ENCODE measurements at regions not wholly inside any gene's neighbourhood (a gene's known extent, or its start where the extent isn't known, plus 50 kb on each side); places are given as distances from the start of the nearest gene placed in this dataset.
"Not testable (repeated sequence)": the region's sequence is repeated elsewhere in the genome, so short reads cannot be mapped to it uniquely, and the experiment has no call there.

- DNase-seq = no peak
Measured at GRCh38 chr12:67046062-67046461, 223.1 kb upstream of the CAND1 start.

- DNase-seq = no peak
Measured at GRCh38 chr12:67047634-67048033, 221.5 kb upstream of the CAND1 start.

GRCh38 chr12:67048371-67048770 is 220.8 kb upstream of the CAND1 start:
- DNase-seq = no peak

DNA sequence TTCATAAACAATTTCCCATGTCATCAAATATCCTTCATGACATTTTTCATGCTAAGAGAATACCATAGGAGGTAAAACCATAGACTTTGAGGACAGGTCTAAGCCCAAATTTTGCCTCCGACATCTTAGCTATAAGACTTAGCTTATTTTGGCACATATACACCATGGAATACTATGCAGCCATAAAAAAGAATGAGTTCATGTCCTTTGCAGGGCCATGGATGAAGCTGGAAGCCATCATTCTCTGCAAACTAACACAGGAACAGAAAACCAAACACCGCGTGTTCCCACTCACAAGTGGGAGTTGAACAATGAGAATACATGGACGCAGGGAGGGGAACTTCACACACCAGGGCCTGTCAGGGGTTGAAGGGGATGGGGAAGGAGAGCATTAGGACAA is 220.0 kb upstream of the CAND1 start:
- not testable (repeated sequence) for DNase-seq

- no peak for DNase-seq
Measured at GRCh38 chr12:67052981-67053380, 216.2 kb upstream of the CAND1 start.

DNA sequence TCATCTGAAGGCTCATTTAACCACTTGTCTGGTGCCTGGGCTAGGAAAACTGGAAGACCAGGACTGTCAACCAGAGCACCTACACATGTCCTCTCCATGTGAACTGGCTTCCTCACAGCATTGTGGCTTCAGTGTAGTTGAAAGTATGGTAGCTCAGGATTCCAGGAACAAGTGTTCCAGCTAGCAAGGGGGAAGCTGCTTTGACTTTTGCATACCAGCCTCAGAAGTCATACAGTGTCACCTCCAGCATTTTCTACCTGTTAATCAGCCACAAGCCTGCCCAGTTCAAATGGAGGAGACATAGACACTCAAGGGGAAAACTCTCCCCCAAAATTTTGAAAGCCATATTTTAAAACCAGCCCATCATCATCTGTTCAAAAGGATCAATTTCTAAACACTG is 212.8 kb upstream of the CAND1 start:
- DNase-seq = no peak

DNA sequence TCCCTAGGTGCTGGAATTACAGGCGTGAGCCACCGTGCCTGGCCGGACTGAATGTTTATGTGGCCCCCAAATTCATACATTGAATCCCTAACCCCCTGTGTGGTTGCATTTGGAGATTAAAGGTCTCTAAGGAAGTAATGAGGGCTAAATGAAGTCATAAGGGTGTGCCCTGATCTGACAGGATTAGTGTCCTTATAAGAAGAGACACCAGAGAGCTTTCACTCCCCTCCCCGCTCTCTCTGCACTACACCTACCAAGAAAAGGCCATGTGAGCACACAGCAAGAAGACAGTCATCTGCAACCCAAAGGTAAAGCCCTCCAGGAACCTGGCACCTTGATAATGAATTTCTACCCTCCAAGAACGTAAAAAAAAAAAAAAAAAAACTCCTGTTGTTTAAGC is 212.1 kb upstream of the CAND1 start:
- no peak for DNase-seq

DNA sequence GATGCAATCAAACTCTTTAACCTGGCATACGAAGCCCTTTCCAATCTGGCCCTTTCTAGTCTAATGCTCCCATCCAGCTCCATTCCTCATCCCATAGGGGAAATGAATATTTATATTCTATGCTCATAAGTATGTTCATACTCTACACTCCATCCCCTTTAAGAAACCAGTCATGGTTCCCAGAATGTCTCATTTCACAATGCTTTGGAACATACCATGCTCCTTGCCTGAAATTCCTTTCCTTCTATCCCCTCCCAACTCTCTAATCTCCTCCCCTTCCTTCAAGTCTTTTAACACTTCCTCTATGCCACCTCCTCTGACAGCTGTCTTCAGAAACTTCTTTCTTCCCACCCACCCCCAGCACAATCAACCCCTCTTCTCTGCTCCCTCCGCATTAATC is 207.0 kb upstream of the CAND1 start:
- no peak for DNase-seq

GRCh38 chr12:67067453-67068203 is 201.5 kb upstream of the CAND1 start:
- no peak for DNase-seq

- no peak for DNase-seq
Measured at GRCh38 chr12:67068204-67068731, 200.9 kb upstream of the CAND1 start.

- peak; percentile 14 for DNase-seq
Measured at GRCh38 chr12:67068761-67069450, 200.3 kb upstream of the CAND1 start.

GRCh38 chr12:67069451-67070306 is 199.5 kb upstream of the CAND1 start:
- DNase-seq = peak; percentile 12

DNA sequence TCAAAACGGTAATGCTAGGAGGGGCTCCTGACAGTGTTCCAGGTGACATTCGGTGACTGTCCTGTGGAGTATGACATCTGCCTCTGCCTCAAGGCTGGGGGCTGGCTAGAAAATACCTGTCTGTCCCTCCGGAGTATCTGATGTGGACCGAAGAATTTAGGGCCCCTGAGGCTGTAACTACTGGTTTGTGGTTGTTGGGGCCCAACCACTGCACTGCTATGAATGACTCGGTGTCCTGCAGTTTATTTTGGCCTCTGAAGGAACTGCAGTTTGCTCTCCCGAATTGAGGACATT is 198.9 kb upstream of the CAND1 start:
- no peak for DNase-seq

GRCh38 chr12:67070604-67071003 is 198.6 kb upstream of the CAND1 start:
- no peak for DNase-seq

DNA sequence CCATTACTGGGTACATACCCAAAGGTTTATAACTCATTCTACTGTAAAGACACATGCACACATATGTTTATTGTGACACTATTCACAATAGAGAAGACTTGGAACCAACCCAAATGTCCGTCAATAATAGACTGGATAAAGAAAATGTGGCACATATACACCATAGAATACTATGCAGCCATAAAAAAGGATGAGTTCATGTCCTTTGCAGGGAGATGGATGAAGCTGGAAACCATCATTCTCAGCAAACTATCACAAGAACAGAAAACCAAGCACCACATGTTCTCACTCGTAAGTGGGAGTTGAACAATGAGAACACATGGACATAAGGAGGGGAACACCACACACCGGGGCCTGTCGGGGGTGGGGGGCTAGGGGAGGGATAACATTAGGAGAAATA is 196.9 kb upstream of the CAND1 start:
- not testable (repeated sequence) for DNase-seq

DNA sequence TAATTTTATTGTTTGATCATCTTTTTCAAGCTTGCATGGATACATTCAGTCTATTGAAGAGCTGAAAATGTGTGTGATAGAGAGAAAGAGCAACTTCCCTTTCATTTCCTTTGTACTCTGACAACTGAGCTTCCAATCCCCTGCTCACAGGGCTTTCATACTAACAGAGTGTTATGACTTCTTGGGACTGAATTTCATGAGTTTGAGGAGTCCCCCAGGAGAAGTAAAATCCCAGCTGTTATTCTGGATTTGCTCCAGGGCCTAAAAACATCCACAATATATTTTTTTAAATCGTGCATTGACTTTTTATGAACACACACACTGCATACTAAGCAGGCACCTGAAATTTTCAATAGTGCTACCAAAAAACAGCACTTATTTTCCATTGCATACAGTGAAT is 195.8 kb upstream of the CAND1 start:
- no peak for DNase-seq

- DNase-seq = no peak
Measured at GRCh38 chr12:67074072-67074471, 195.1 kb upstream of the CAND1 start.

- no peak for DNase-seq
Measured at GRCh38 chr12:67077617-67078016, 191.5 kb upstream of the CAND1 start.

- DNase-seq = no peak
Measured at GRCh38 chr12:67078957-67079356, 190.2 kb upstream of the CAND1 start.

DNA sequence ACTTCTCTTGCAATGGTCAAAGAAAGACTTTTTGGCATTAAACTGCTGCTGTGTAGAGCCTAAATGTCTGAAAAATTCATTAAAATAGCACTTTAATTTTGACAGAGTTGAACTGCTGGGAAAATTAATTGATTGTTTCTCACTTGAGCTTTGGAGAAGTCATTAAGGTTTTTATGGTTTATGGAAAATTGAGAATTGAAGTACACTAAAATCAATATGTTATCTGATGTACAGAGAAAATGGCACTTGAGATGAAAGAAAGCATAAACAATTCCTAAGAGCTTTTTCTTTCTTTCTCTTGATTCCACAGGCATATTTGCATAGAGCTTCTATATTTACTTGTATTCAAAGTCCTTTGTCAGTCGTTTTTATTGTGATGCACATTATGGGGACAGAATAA is 188.5 kb upstream of the CAND1 start:
- no peak for DNase-seq

DNA sequence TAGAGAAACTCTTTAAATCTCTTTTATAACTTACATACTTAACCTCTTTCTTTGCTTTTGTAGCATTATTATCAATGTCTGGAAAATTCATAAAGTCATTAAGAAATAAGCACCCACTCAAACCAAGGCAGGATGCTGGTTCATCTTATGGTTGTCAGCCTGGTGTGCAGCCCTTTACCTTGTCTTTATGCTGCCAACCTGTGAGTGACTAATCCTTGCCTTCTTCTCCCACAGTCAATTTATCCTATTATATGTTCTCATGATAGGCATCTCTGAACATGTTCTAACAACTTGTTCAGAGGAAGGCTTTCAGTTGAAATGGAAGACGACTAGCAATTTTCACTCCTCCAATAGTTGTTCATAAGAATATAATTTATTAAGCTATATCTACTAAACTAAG is 186.9 kb upstream of the CAND1 start:
- no peak for DNase-seq

GRCh38 chr12:67085699-67086098 is 183.5 kb upstream of the CAND1 start:
- no peak for DNase-seq

GRCh38 chr12:67086116-67086515 is 183.0 kb upstream of the CAND1 start:
- DNase-seq = no peak

All from T-helper 9 cell (primary cell).